GM19397 (cell line): ENCODE measurements at regions not wholly inside any gene's neighbourhood (a gene's known extent, or its start where the extent isn't known, plus 50 kb on each side); places are given as distances from the start of the nearest gene placed in this dataset.
"Not testable (repeated sequence)": the region's sequence is repeated elsewhere in the genome, so short reads cannot be mapped to it uniquely, and the experiment has no call there.

Source experiments
- ATAC-seq: cut with Tn5 transposase; IDR thresholded peaks from one replicate; pipeline ENCODE4 v1.9.1; 2021; ENCODE audit warnings: mild to moderate bottlenecking, moderate library complexity; ENCODE audit not compliant: unreplicated experiment

GRCh38 chr11:23727794-23728193 lies 769.1 kb upstream of the LUZP2 start:
- no peak for ATAC-seq

- ATAC-seq, result no peak
Measured at GRCh38 chr11:23729088-23729487, 767.8 kb upstream of the LUZP2 start.

GRCh38 chr11:23730307-23730998 lies 766.4 kb upstream of the LUZP2 start:
- ATAC-seq, result no peak

- ATAC-seq, result no peak
Measured at GRCh38 chr11:23732026-23732425, 764.8 kb upstream of the LUZP2 start.

- ATAC-seq, result no peak
Measured at GRCh38 chr11:23746896-23747295, 750.0 kb upstream of the LUZP2 start.

GRCh38 chr11:23749762-23750430 lies 747.0 kb upstream of the LUZP2 start:
- ATAC-seq, result no peak

- no peak for ATAC-seq
Measured at GRCh38 chr11:23751280-23751679, 745.6 kb upstream of the LUZP2 start.

GRCh38 chr11:23755076-23755475 lies 741.8 kb upstream of the LUZP2 start:
- no peak for ATAC-seq

GRCh38 chr11:23755769-23756168 lies 741.1 kb upstream of the LUZP2 start:
- no peak for ATAC-seq

- no peak for ATAC-seq
Measured at GRCh38 chr11:23759489-23759888, 737.4 kb upstream of the LUZP2 start.

- no peak for ATAC-seq
Measured at GRCh38 chr11:23764286-23764685, 732.6 kb upstream of the LUZP2 start.

- ATAC-seq, result no peak
Measured at GRCh38 chr11:23765682-23766252, 731.1 kb upstream of the LUZP2 start.

- ATAC-seq, result no peak
Measured at GRCh38 chr11:23767576-23767975, 729.3 kb upstream of the LUZP2 start.

GRCh38 chr11:23769214-23769613 lies 727.6 kb upstream of the LUZP2 start:
- ATAC-seq, result no peak

GRCh38 chr11:23772081-23772480 lies 724.8 kb upstream of the LUZP2 start:
- ATAC-seq, result no peak

GRCh38 chr11:23778971-23779370 lies 717.9 kb upstream of the LUZP2 start:
- ATAC-seq, result no peak

- no peak for ATAC-seq
Measured at GRCh38 chr11:23780231-23780630, 716.6 kb upstream of the LUZP2 start.

- ATAC-seq, result no peak
Measured at GRCh38 chr11:23781803-23782560, 714.9 kb upstream of the LUZP2 start.

- ATAC-seq, result not testable (repeated sequence)
Measured at GRCh38 chr11:23786974-23787373, 709.9 kb upstream of the LUZP2 start.

GRCh38 chr11:23789200-23789853 lies 707.5 kb upstream of the LUZP2 start:
- no peak for ATAC-seq

- ATAC-seq, result no peak
Measured at GRCh38 chr11:23789938-23790371, 706.9 kb upstream of the LUZP2 start.
